GM12878 (cell line): ENCODE measurements at regions not wholly inside any gene's neighbourhood (a gene's known extent, or its start where the extent isn't known, plus 50 kb on each side); places are given as distances from the start of the nearest gene placed in this dataset.

Experiments
- ATAC-seq: fragments of 200-7000 bp; cut with Tn5 transposase; 3 replicates; pipeline ENCODE4 v1.9.1; 2020; ENCODE audit warnings: mild to moderate bottlenecking, moderate library complexity
- BruUV-seq: library from RNA; stranded (reverse); fragments of 400-500 nt; replicated peaks from 2 replicates; lab custom pipeline; 2021; lab: Mats Ljungman, UMichigan
- CTCF ChIA-PET: fragments of 300-600 bp; sonication (Branson Sonifier 250); formaldehyde crosslinking; extraction: SDS; loops from one replicate; lab custom pipeline; 2021; ENCODE audit warnings: inconsistent platforms; lab: Yijun Ruan, JAX
- POLR2A ChIA-PET: fragments of 350-600 bp; formaldehyde crosslinking; extraction: SDS; loops from one replicate; lab custom pipeline; 2021; ENCODE audit warnings: inconsistent platforms; lab: Charles Lee
- RAD21 ChIA-PET: fragments of 300-600 bp; sonication (Branson Sonifier 250); formaldehyde crosslinking; loops from one replicate; lab custom pipeline; 2023; ENCODE audit warnings: antibody characterized with exemption; ENCODE audit not compliant: unreplicated experiment; lab: Charles Lee
- SMC1A ChIA-PET: fragments of 300-600 bp; sonication (Branson Sonifier 250); formaldehyde crosslinking; loops from one replicate; lab custom pipeline; 2023; ENCODE audit not compliant: unreplicated experiment, uncharacterized antibody; lab: Charles Lee
- DNase-seq: peaks from one replicate; pipeline ENCODE4 v3.0.0-alpha.2; 2011; ENCODE audit warnings: low read depth, low spot score
- FAIRE-seq: peaks from 3 replicates; lab custom pipeline; 2011; peaks lifted over from hg19 to GRCh38; lab: Jason Lieb, UNC
- H2AFZ ChIP-seq: 2 replicates; pipeline ENCODE4 v1.6.0; 2011; ENCODE audit warnings: low read depth, low read length, control low read depth; ENCODE audit not compliant: control insufficient read depth
- H3K27ac ChIP-seq: 2 replicates; pipeline ENCODE4 v1.5.1; 2011; ENCODE audit warnings: control low read depth; ENCODE audit not compliant: control insufficient read depth, insufficient read depth
- H3K27me3 ChIP-seq, 2 experiments: replicated peaks in 1 of 2; 2 replicates each; pipeline versions ENCODE4 v1.6.0 to v1.6.1; 2011; ENCODE audit warnings: low read length in 1 of 2; ENCODE audit not compliant: control insufficient read depth in 2 of 2, insufficient read depth in 2 of 2
- H3K36me3 ChIP-seq, 2 experiments: 2 replicates each; pipeline ENCODE4 v1.5.1; 2011; ENCODE audit warnings: low read length in 1 of 2; ENCODE audit not compliant: control insufficient read depth in 2 of 2, insufficient read depth in 2 of 2
- H3K4me1 ChIP-seq: 2 replicates; pipeline ENCODE4 v1.6.1; 2011; ENCODE audit warnings: mild to moderate bottlenecking, low read length, moderate library complexity, mixed read lengths; ENCODE audit not compliant: control insufficient read depth, insufficient read depth
- H3K4me2 ChIP-seq: 2 replicates; pipeline ENCODE4 v1.6.0; 2011; ENCODE audit warnings: control low read depth; ENCODE audit not compliant: control insufficient read depth, insufficient read depth
- H3K4me3 ChIP-seq: fragments of 200-600 bp; sonication (generic); 2 replicates; pipeline ENCODE4 v1.5.1; 2016
- H3K79me2 ChIP-seq: 2 replicates; pipeline ENCODE4 v1.6.0; 2011; ENCODE audit warnings: low read length; ENCODE audit not compliant: control insufficient read depth, insufficient read depth
- H3K9ac ChIP-seq: 2 replicates; pipeline ENCODE4 v1.8.0; 2011; ENCODE audit warnings: low read length, control low read depth, mixed read lengths; ENCODE audit not compliant: control insufficient read depth, insufficient read depth
- H3K9me3 ChIP-seq: replicated peaks from 3 replicates; pipeline ENCODE4 v1.5.1; 2011; ENCODE audit warnings: mild to moderate bottlenecking, low read length; ENCODE audit not compliant: control insufficient read depth, insufficient read depth
- H4K20me1 ChIP-seq: 2 replicates; pipeline ENCODE4 v1.6.0; 2011; ENCODE audit not compliant: control insufficient read depth, insufficient read depth
- ATF7 ChIP-seq: fragments of 450-650 bp; IDR thresholded peaks from 2 replicates; pipeline ENCODE4 v1.6.1; 2016; ENCODE audit warnings: low read depth, mild to moderate bottlenecking
- E2F8 ChIP-seq: fragments of 450-650 bp; IDR thresholded peaks from 2 replicates; pipeline ENCODE4 v1.6.1; 2018; ENCODE audit warnings: mild to moderate bottlenecking, low read depth, moderate library complexity; ENCODE audit not compliant: partially characterized antibody
- IKZF2 ChIP-seq, 2 experiments: fragments of 450-650 bp; IDR thresholded peaks; 2 replicates each; pipeline ENCODE4 v1.6.1; 2017; ENCODE audit warnings: mild to moderate bottlenecking in 2 of 2, moderate library complexity in 2 of 2
- MYC ChIP-seq: IDR thresholded peaks from 2 replicates; pipeline ENCODE4 v1.6.1; 2011; ENCODE audit warnings: mild to moderate bottlenecking, low read length, moderate library complexity, inconsistent platforms; ENCODE audit not compliant: insufficient read depth, insufficient replicate concordance, insufficient read length, severe bottlenecking
- POLR2AphosphoS5 ChIP-seq: IDR thresholded peaks from 2 replicates; pipeline ENCODE4 v1.6.1; 2011; ENCODE audit warnings: mild to moderate bottlenecking, low read length, inconsistent platforms
- WGBS: methylation state at CpG from one replicate; pipeline ENCODE4 v1.1.6; 2016; ENCODE audit warnings: low lambda C conversion rate; ENCODE audit not compliant: insufficient replicate concordance, insufficient coverage; ENCODE audit errors: missing lambda C conversion rate; 5-methylcytosine and 5-hydroxymethylcytosine counted together
- in situ Hi-C: fragments of 300-500 bp; cut with MboI; formaldehyde crosslinking; loops from 9 replicates; pipeline ENCODE4 v1.14.3; 2018; ENCODE audit warnings: mixed read lengths
- intact Hi-C: fragments of 100-400 bp; cut with micrococcal nuclease; formaldehyde crosslinking; loops from one replicate; pipeline ENCODE4 v1.14.2; 2022; ENCODE audit not compliant: unreplicated experiment
- TF ChIP-seq, protein P1 (sequence below): IDR thresholded peaks from 2 replicates; pipeline ENCODE4 v1.6.1; 2012; ENCODE audit warnings: low read depth, low read length, improper control_type of control experiment

DNA sequence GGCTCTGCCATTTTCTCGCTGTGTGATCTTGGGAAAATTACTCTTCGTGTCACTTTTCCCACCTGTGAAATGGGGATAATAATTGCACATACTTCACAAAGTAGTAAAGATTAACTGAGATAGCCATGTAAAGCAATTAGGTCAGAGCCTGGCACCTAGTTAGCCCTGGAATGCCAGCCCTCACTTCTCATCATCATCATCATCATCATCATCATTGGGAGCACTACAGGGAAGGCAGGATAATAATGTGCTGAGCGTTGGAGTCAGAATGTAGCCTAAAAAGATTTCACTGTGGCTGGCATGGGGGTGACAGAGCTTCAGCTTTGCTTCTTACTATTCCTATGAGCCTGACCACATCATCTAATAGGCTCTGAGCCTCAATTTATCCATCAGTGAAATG lies 362.6 kb downstream of the TOX3 start:
- Histone ChIP-seq H4K20me1 (no peaks in the 10 kb centered on the region), H2AFZ (no peak overlapping the region), H3K36me3 (no peaks in the 10 kb centered on the region), H3K4me2 (no peak overlapping the region), H3K4me3 (no peak overlapping the region), H3K27me3 (no peaks in the 10 kb centered on the region), H3K79me2 (no peaks in the 10 kb centered on the region), H3K4me1 (no peaks in the 10 kb centered on the region), H3K9me3 (no peaks in the 10 kb centered on the region), H3K9ac (no peak overlapping the region), H3K27ac (no peak overlapping the region)
- POLR2A ChIA-PET: no interaction called here
- intact Hi-C loops: no loop called here
- no TSS peak for BruUV-seq
- 0% methylated on average over 3 of the region's 3 CpGs for WGBS
- FAIRE-seq (no peak), DNase-seq (no peak), ATAC-seq (no peak)
- RAD21 ChIA-PET: no interaction called here
- TF ChIP-seq, protein P1, sequence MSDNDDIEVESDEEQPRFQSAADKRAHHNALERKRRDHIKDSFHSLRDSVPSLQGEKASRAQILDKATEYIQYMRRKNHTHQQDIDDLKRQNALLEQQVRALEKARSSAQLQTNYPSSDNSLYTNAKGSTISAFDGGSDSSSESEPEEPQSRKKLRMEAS: no peak
- TF ChIP-seq IKZF2 (IDR thresholded peaks at IDR 0.05) (no peak), POLR2AphosphoS5 (no peak), ATF7 (no peak), E2F8 (no peak), MYC (no peak)
- in situ Hi-C loops: loop anchor here (10.0 to 25.0 kb wide), 2 partner anchors 840 to 1103 kb away; no protein-coding TSS in a partner anchor
- CTCF ChIA-PET: no interaction called here
- SMC1A ChIA-PET: no interaction called here
